ENCODE measurements at regions not wholly inside any gene's neighbourhood (a gene's known extent, or its start where the extent isn't known, plus 50 kb on each side); places are given as distances from the start of the nearest gene placed in this dataset.

- ATAC-seq (replicated peaks in 1 of 4) (no peak), DNase-seq (no peak)
- no peak overlapping the region for H3K4me3 Mint-ChIP-seq
- H3K4me1 Mint-ChIP-seq, result peaks cover 0 to 4% (median 0%) of the 10 kb centered on the region in 3 donors
- no peaks in the 10 kb centered on the region for H3K9me3 Mint-ChIP-seq
- Histone ChIP-seq H3K9me3 (no peaks in the 10 kb centered on the region), H3K27me3 (replicated peaks in 1 of 2; ENCODE audit: control insufficient read depth in 2 of 2, extremely low read depth in 1 of 2, insufficient read depth in 2 of 2, low read length in 1 of 2) (peaks cover 0 to 22% of the 10 kb centered on the region in 2 experiments), H3K27ac (ENCODE audit: low read length) (no peak overlapping the region), H3K4me1 (ENCODE audit: control insufficient read depth in 1 of 2, extremely low read depth in 1 of 2, insufficient read depth in 2 of 2, low read length in 2 of 2) (no peaks in the 10 kb centered on the region), H3K36me3 (ENCODE audit: control insufficient read depth in 2 of 2, extremely low read depth in 1 of 2, insufficient read depth in 1 of 2, low read length in 1 of 2) (no peaks in the 10 kb centered on the region), H3K4me3 (ENCODE audit: control insufficient read depth in 1 of 2, extremely low read depth in 1 of 2, low read length in 1 of 2) (no peak overlapping the region)
- no peak overlapping the region for H3K27ac Mint-ChIP-seq
- WGBS (ENCODE audit: insufficient coverage), result 71% methylated on average over 4 of the region's 7 CpGs
- peaks cover 4 to 10% of the 10 kb centered on the region in 2 donors for H3K27me3 Mint-ChIP-seq
- ChIA-PET POLR2A (interaction anchor here in 1 of 2 donors (0.6 kb wide), 1 partner anchor 964 kb away, joined by 4 read pairs; no protein-coding TSS in a partner anchor), CTCF (no interaction called here)
- H3K36me3 Mint-ChIP-seq, result no peaks in the 10 kb centered on the region
Observed at GRCh38 chr2:120497261-120497977, 151.5 kb downstream of the INHBB start.

DNA sequence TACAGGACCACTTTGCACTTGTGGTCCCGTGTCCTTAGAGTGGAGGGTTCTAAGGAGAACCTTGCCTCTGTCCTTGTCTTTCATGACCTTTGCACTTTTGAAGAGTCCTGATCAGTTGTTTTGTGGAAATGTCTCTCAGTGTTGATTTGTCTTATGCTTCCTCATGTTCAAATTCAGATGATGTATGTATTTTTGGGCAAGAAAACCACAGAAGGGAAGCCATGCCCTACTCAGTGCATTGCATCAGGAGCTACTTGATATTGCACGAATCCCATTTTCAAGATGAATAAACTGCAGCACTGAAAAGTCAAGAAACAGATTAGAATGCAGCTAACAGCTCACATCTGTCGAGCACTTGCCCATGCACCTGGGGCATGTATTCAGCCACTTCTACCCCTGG, 152.2 kb downstream of the INHBB start:
- peaks cover 4 to 10% of the 10 kb centered on the region in 2 donors for H3K27me3 Mint-ChIP-seq
- H3K9me3 Mint-ChIP-seq, result no peaks in the 10 kb centered on the region
- ChIA-PET POLR2A (no interaction called here), CTCF (no interaction called here)
- 76% methylated on average over 2 of the region's 3 CpGs for WGBS (ENCODE audit: insufficient coverage)
- no peak overlapping the region for H3K4me3 ChIP-seq (ENCODE audit: control insufficient read depth in 1 of 2, extremely low read depth in 1 of 2, low read length in 1 of 2)
- no peaks in the 10 kb centered on the region for H3K36me3 Mint-ChIP-seq
- DNase-seq, result no peak
- H3K4me1 ChIP-seq (ENCODE audit: control insufficient read depth in 1 of 2, extremely low read depth in 1 of 2, insufficient read depth in 2 of 2, low read length in 2 of 2), result no peaks in the 10 kb centered on the region
- H3K36me3 ChIP-seq (ENCODE audit: control insufficient read depth in 2 of 2, extremely low read depth in 1 of 2, insufficient read depth in 1 of 2, low read length in 1 of 2), result no peaks in the 10 kb centered on the region
- no peak overlapping the region for H3K27ac ChIP-seq (ENCODE audit: low read length)
- H3K4me3 Mint-ChIP-seq, result no peak overlapping the region
- no peak overlapping the region for H3K27ac Mint-ChIP-seq
- ATAC-seq (replicated peaks in 1 of 4), result no peak
- no peaks in the 10 kb centered on the region for H3K9me3 ChIP-seq
- peaks cover 0 to 4% (median 0%) of the 10 kb centered on the region in 3 donors for H3K4me1 Mint-ChIP-seq
- H3K27me3 ChIP-seq (replicated peaks in 1 of 2; ENCODE audit: control insufficient read depth in 2 of 2, extremely low read depth in 1 of 2, insufficient read depth in 2 of 2, low read length in 1 of 2), result peaks cover 0 to 22% of the 10 kb centered on the region in 2 experiments

DNA sequence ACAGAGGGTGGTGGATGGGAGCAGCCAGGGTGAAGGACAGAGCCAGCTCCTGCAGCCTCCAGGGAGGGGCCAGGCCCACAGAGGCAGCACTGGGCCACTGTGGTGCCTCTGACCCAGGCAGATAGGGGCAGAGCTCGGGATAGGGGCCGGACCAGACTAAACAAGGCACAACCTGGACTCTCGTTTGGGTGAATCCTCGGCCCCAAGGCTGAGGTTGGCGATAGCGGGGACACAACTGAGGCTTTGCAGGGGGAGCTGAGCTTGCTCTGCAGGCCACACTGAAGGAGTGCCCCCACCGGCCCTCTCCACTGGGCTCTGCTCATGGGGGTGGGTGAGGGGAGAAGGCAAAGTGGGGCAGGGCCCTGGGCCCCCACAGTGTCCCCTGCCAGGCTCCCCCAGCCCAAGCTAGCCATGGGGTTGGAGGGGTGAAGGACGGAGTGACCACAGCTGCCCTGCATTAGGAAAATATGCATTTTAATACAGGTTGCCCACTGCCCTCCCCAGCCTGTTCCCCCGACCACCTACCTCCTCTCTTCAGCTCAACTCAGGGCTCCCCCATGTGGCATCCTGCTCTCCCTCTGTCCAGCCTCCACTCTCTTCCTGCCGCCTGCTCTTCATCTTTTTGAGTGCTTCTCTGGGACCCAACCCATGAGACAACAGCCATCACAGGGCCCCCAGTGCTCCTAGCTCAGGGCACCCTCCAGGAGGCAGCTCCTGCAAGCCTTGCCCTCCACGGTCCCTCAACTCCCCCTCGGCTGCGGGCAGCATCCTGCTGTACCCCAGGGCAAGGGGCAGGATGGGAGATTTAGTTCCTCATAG, 152.8 kb downstream of the INHBB start:
- Mint-ChIP-seq H3K27me3 (peaks cover 4 to 10% of the 10 kb centered on the region in 2 donors), H3K36me3 (no peaks in the 10 kb centered on the region), H3K4me1 (no peaks in the 10 kb centered on the region), H3K27ac (no peak overlapping the region), H3K9me3 (no peaks in the 10 kb centered on the region), H3K4me3 (no peak overlapping the region)
- ChIA-PET POLR2A (no interaction called here), CTCF (no interaction called here)
- no peaks in the 10 kb centered on the region for H3K4me1 ChIP-seq (ENCODE audit: control insufficient read depth in 1 of 2, extremely low read depth in 1 of 2, insufficient read depth in 2 of 2, low read length in 2 of 2)
- no peak for ATAC-seq (replicated peaks in 1 of 4)
- no peaks in the 10 kb centered on the region for H3K36me3 ChIP-seq (ENCODE audit: control insufficient read depth in 2 of 2, extremely low read depth in 1 of 2, insufficient read depth in 1 of 2, low read length in 1 of 2)
- H3K27ac ChIP-seq (ENCODE audit: low read length), result no peak overlapping the region
- no peak overlapping the region for H3K4me3 ChIP-seq (ENCODE audit: control insufficient read depth in 1 of 2, extremely low read depth in 1 of 2, low read length in 1 of 2)
- 79% methylated on average over 9 of the region's 13 CpGs for WGBS (ENCODE audit: insufficient coverage)
- no peaks in the 10 kb centered on the region for H3K9me3 ChIP-seq
- peaks cover 0 to 22% of the 10 kb centered on the region in 2 experiments for H3K27me3 ChIP-seq (replicated peaks in 1 of 2; ENCODE audit: control insufficient read depth in 2 of 2, extremely low read depth in 1 of 2, insufficient read depth in 2 of 2, low read length in 1 of 2)
- DNase-seq, result no peak

- no peak overlapping the region for H3K4me3 ChIP-seq (ENCODE audit: control insufficient read depth in 1 of 2, extremely low read depth in 1 of 2, low read length in 1 of 2)
- Mint-ChIP-seq H3K27ac (no peak overlapping the region), H3K4me3 (no peak overlapping the region), H3K4me1 (no peaks in the 10 kb centered on the region), H3K36me3 (no peaks in the 10 kb centered on the region), H3K27me3 (peaks cover 4 to 10% of the 10 kb centered on the region in 2 donors), H3K9me3 (no peaks in the 10 kb centered on the region)
- no peak overlapping the region for H3K27ac ChIP-seq (ENCODE audit: low read length)
- WGBS (ENCODE audit: insufficient coverage), result 75% methylated on average over 11 of the region's 13 CpGs
- CTCF ChIA-PET, result no interaction called here
- no peaks in the 10 kb centered on the region for H3K9me3 ChIP-seq
- POLR2A ChIA-PET, result no interaction called here
- DNase-seq, result no peak
- no peaks in the 10 kb centered on the region for H3K4me1 ChIP-seq (ENCODE audit: control insufficient read depth in 1 of 2, extremely low read depth in 1 of 2, insufficient read depth in 2 of 2, low read length in 2 of 2)
- H3K27me3 ChIP-seq (replicated peaks in 1 of 2; ENCODE audit: control insufficient read depth in 2 of 2, extremely low read depth in 1 of 2, insufficient read depth in 2 of 2, low read length in 1 of 2), result peaks cover 0 to 22% of the 10 kb centered on the region in 2 experiments
- no peak for ATAC-seq (replicated peaks in 1 of 4)
- H3K36me3 ChIP-seq (ENCODE audit: control insufficient read depth in 2 of 2, extremely low read depth in 1 of 2, insufficient read depth in 1 of 2, low read length in 1 of 2), result no peaks in the 10 kb centered on the region
Observed at GRCh38 chr2:120499784-120500495, 154.0 kb downstream of the INHBB start.

GRCh38 chr2:120501591-120501990, 155.7 kb downstream of the INHBB start:
- H3K4me3 Mint-ChIP-seq, result no peak overlapping the region
- no peak overlapping the region for H3K4me3 ChIP-seq (ENCODE audit: control insufficient read depth in 1 of 2, extremely low read depth in 1 of 2, low read length in 1 of 2)
- DNase-seq (no peak), ATAC-seq (replicated peaks in 1 of 4) (no peak)
- H3K4me1 Mint-ChIP-seq, result no peaks in the 10 kb centered on the region
- no peaks in the 10 kb centered on the region for H3K36me3 ChIP-seq (ENCODE audit: control insufficient read depth in 2 of 2, extremely low read depth in 1 of 2, insufficient read depth in 1 of 2, low read length in 1 of 2)
- H3K27ac ChIP-seq (ENCODE audit: low read length), result no peak overlapping the region
- peaks cover 0 to 22% of the 10 kb centered on the region in 2 experiments for H3K27me3 ChIP-seq (replicated peaks in 1 of 2; ENCODE audit: control insufficient read depth in 2 of 2, extremely low read depth in 1 of 2, insufficient read depth in 2 of 2, low read length in 1 of 2)
- H3K4me1 ChIP-seq (ENCODE audit: control insufficient read depth in 1 of 2, extremely low read depth in 1 of 2, insufficient read depth in 2 of 2, low read length in 2 of 2), result no peaks in the 10 kb centered on the region
- no peaks in the 10 kb centered on the region for H3K36me3 Mint-ChIP-seq
- H3K27me3 Mint-ChIP-seq, result peaks cover 2 to 10% of the 10 kb centered on the region in 2 donors
- ChIA-PET CTCF (no interaction called here), POLR2A (no interaction called here)
- WGBS (ENCODE audit: insufficient coverage), result 83% methylated on average over 7 of the region's 8 CpGs
- H3K27ac Mint-ChIP-seq, result no peak overlapping the region
- no peaks in the 10 kb centered on the region for H3K9me3 Mint-ChIP-seq
- H3K9me3 ChIP-seq, result no peaks in the 10 kb centered on the region

- ChIA-PET CTCF (no interaction called here), POLR2A (no interaction called here)
- no peaks in the 10 kb centered on the region for H3K36me3 ChIP-seq (ENCODE audit: control insufficient read depth in 2 of 2, extremely low read depth in 1 of 2, insufficient read depth in 1 of 2, low read length in 1 of 2)
- Mint-ChIP-seq H3K27ac (no peak overlapping the region), H3K27me3 (peaks cover 4 to 10% of the 10 kb centered on the region in 2 donors), H3K36me3 (no peaks in the 10 kb centered on the region), H3K4me1 (no peaks in the 10 kb centered on the region), H3K4me3 (no peak overlapping the region), H3K9me3 (no peaks in the 10 kb centered on the region)
- H3K4me1 ChIP-seq (ENCODE audit: control insufficient read depth in 1 of 2, extremely low read depth in 1 of 2, insufficient read depth in 2 of 2, low read length in 2 of 2), result no peaks in the 10 kb centered on the region
- peaks cover 0 to 22% of the 10 kb centered on the region in 2 experiments for H3K27me3 ChIP-seq (replicated peaks in 1 of 2; ENCODE audit: control insufficient read depth in 2 of 2, extremely low read depth in 1 of 2, insufficient read depth in 2 of 2, low read length in 1 of 2)
- H3K27ac ChIP-seq (ENCODE audit: low read length), result no peak overlapping the region
- DNase-seq (no peak), ATAC-seq (replicated peaks in 1 of 4) (no peak)
- H3K9me3 ChIP-seq, result no peaks in the 10 kb centered on the region
- 67% methylated on average over 6 of the region's 6 CpGs for WGBS (ENCODE audit: insufficient coverage)
- no peak overlapping the region for H3K4me3 ChIP-seq (ENCODE audit: control insufficient read depth in 1 of 2, extremely low read depth in 1 of 2, low read length in 1 of 2)
Observed at GRCh38 chr2:120502357-120502756, 156.4 kb downstream of the INHBB start.

All from T-cell (primary cell).